ENCODE measurements at regions not wholly inside any gene's neighbourhood (a gene's known extent, or its start where the extent isn't known, plus 50 kb on each side); places are given as distances from the start of the nearest gene placed in this dataset.

DNA sequence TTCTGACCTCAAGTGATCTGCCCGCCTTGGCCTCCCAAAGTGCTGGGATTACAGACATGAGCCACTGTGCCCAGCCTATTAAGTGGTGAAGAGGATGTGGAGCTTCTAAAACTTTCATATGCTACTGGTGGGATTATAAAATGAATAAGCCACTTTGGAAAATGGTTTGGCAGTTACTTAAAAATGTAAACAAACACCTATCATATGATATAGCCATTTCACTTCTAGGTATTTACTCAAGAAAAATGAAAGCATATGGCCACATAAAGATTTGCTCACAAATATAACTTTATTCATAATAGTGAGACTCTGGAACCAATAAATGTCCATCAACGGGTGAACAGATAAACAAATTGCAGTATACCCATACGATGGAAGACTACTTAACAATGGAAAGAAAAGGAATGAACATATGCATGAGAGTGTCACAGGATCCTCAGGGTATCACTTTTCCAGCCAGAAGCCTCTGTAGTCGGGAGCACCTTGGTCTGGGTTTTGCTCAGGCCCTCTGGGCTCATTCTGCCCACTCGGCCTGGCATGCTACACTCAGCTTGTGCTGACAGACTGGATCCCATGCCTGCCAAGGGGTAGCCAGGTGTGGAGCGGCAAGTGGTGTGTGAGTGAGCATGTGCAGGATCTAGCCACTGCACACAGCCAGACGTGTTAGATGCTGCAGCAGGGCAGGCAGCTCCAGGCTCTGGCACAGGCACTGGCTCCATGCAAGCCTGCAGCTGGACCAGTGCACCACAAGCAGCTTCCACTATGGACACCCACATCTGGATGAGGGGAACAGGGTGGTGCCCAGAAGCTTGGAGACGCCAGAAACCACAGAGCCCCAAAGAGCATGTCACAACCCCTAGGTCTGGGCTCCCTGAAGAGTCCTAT lies 213.2 kb upstream of the DIO3 start:
- TF ChIP-seq EZH2 (IDR thresholded peaks at IDR 0.05; ENCODE audit: borderline replicate concordance, insufficient read depth, low read length, poor library complexity, severe bottlenecking) (no peak), POLR2AphosphoS5 (IDR thresholded peaks at IDR 0.05) (no peak), TAF1 (IDR thresholded peaks at IDR 0.05; ENCODE audit: low read depth) (no peak), RAD21 (conservative IDR thresholded peaks at IDR 0.05) (no peak), SMC3 (conservative IDR thresholded peaks at IDR 0.05; ENCODE audit: poor library complexity) (no peak), MXI1 (conservative IDR thresholded peaks at IDR 0.05; ENCODE audit: poor library complexity, severe bottlenecking) (no peak), EP300 (conservative IDR thresholded peaks at IDR 0.05; ENCODE audit: poor library complexity, severe bottlenecking) (no peak)
- TF ChIP-seq, protein P1, sequence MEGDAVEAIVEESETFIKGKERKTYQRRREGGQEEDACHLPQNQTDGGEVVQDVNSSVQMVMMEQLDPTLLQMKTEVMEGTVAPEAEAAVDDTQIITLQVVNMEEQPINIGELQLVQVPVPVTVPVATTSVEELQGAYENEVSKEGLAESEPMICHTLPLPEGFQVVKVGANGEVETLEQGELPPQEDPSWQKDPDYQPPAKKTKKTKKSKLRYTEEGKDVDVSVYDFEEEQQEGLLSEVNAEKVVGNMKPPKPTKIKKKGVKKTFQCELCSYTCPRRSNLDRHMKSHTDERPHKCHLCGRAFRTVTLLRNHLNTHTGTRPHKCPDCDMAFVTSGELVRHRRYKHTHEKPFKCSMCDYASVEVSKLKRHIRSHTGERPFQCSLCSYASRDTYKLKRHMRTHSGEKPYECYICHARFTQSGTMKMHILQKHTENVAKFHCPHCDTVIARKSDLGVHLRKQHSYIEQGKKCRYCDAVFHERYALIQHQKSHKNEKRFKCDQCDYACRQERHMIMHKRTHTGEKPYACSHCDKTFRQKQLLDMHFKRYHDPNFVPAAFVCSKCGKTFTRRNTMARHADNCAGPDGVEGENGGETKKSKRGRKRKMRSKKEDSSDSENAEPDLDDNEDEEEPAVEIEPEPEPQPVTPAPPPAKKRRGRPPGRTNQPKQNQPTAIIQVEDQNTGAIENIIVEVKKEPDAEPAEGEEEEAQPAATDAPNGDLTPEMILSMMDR (IDR thresholded peaks at IDR 0.05; ENCODE audit: poor library complexity, severe bottlenecking) = no peak
- TF ChIP-seq, protein P2, sequence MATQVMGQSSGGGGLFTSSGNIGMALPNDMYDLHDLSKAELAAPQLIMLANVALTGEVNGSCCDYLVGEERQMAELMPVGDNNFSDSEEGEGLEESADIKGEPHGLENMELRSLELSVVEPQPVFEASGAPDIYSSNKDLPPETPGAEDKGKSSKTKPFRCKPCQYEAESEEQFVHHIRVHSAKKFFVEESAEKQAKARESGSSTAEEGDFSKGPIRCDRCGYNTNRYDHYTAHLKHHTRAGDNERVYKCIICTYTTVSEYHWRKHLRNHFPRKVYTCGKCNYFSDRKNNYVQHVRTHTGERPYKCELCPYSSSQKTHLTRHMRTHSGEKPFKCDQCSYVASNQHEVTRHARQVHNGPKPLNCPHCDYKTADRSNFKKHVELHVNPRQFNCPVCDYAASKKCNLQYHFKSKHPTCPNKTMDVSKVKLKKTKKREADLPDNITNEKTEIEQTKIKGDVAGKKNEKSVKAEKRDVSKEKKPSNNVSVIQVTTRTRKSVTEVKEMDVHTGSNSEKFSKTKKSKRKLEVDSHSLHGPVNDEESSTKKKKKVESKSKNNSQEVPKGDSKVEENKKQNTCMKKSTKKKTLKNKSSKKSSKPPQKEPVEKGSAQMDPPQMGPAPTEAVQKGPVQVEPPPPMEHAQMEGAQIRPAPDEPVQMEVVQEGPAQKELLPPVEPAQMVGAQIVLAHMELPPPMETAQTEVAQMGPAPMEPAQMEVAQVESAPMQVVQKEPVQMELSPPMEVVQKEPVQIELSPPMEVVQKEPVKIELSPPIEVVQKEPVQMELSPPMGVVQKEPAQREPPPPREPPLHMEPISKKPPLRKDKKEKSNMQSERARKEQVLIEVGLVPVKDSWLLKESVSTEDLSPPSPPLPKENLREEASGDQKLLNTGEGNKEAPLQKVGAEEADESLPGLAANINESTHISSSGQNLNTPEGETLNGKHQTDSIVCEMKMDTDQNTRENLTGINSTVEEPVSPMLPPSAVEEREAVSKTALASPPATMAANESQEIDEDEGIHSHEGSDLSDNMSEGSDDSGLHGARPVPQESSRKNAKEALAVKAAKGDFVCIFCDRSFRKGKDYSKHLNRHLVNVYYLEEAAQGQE (IDR thresholded peaks at IDR 0.05; ENCODE audit: borderline replicate concordance) = no peak

All from neural cell (in vitro differentiated cells).